Transverse colon (tissue), 4 donors: ENCODE measurements at regions not wholly inside any gene's neighbourhood (a gene's known extent, or its start where the extent isn't known, plus 50 kb on each side); places are given as distances from the start of the nearest gene placed in this dataset.

Experiments
- CTCF ChIP-seq, 5 experiments: fragments of 200-600 bp in 3 of 5; fragments of 450-650 bp in 2 of 5; sonication (generic) in 3 of 5; IDR thresholded peaks; 1 replicate in 2 of 5; 2 replicates in 3 of 5; pipeline ENCODE4 v1.5.1; 2016 to 2017; ENCODE audit warnings: antibody characterized with exemption in 5 of 5, inconsistent platforms in 3 of 5, mild to moderate bottlenecking in 2 of 5, moderate library complexity in 1 of 5
- EP300 ChIP-seq: sonication (generic); formaldehyde crosslinking; IDR thresholded peaks from one replicate; pipeline ENCODE4 v1.6.1; 2017; ENCODE audit warnings: antibody characterized with exemption, low read depth
- POLR2A ChIP-seq: fragments of 450-650 bp; IDR thresholded peaks from one replicate; pipeline ENCODE4 v1.6.1; 2016; ENCODE audit warnings: antibody characterized with exemption, mild to moderate bottlenecking, moderate library complexity
- POLR2AphosphoS5 ChIP-seq, 3 donors: sonication (generic); formaldehyde crosslinking; IDR thresholded peaks; one replicate each; pipeline ENCODE4 v1.6.1; 2016; ENCODE audit warnings: antibody characterized with exemption in 3 of 3

- TF ChIP-seq CTCF (IDR thresholded peaks at IDR 0.05) (no peak), POLR2A (no peak), POLR2AphosphoS5 (IDR thresholded peaks at IDR 0.05) (no peak), EP300 (no peak)
These were observed 123.0 kb upstream of the PPP1R2C start for GRCh38 chrX:42900947-42901346.
